Stimulated activated CD8-positive, alpha-beta memory T cell treated with anti-CD3 and anti-CD28 coated beads, Interleukin-4, amount 100 ng/mL, for 24 hours (primary cell): ENCODE measurements at regions not wholly inside any gene's neighbourhood (a gene's known extent, or its start where the extent isn't known, plus 50 kb on each side); places are given as distances from the start of the nearest gene placed in this dataset.
"Not testable (repeated sequence)": the region's sequence is repeated elsewhere in the genome, so short reads cannot be mapped to it uniquely, and the experiment has no call there.

Experiments used
- DNase-seq: peaks from one replicate; pipeline ENCODE4 v3.0.0-alpha.2; 2020; ENCODE audit warnings: low read depth

GRCh38 chr4:81375745-81376144 is 96.0 kb downstream of the RASGEF1B start:
- no peak for DNase-seq

- DNase-seq, result no peak
Observed at GRCh38 chr4:81369886-81370285, 101.8 kb downstream of the RASGEF1B start.

GRCh38 chr4:81366779-81367178 is 104.9 kb downstream of the RASGEF1B start:
- no peak for DNase-seq

GRCh38 chr4:81360737-81361136 is 111.0 kb downstream of the RASGEF1B start:
- no peak for DNase-seq

GRCh38 chr4:81359207-81359606 is 112.5 kb downstream of the RASGEF1B start:
- no peak for DNase-seq

- no peak for DNase-seq
Observed at GRCh38 chr4:81358154-81358553, 113.6 kb downstream of the RASGEF1B start.

GRCh38 chr4:81356621-81357020 is 115.1 kb downstream of the RASGEF1B start:
- no peak for DNase-seq

- no peak for DNase-seq
Observed at GRCh38 chr4:81355136-81355535, 116.6 kb downstream of the RASGEF1B start.

GRCh38 chr4:81353861-81354260 is 117.8 kb downstream of the RASGEF1B start:
- DNase-seq, result no peak

- DNase-seq, result no peak
Observed at GRCh38 chr4:81352446-81352835, 119.3 kb downstream of the RASGEF1B start.

- DNase-seq, result peak; percentile 48
Observed at GRCh38 chr4:81351654-81352445, 119.9 kb downstream of the RASGEF1B start.

- DNase-seq, result no peak
Observed at GRCh38 chr4:81350040-81350439, 121.7 kb downstream of the RASGEF1B start.

GRCh38 chr4:81348778-81349094 is 123.0 kb downstream of the RASGEF1B start:
- no peak for DNase-seq

GRCh38 chr4:81348086-81348777 is 123.5 kb downstream of the RASGEF1B start:
- DNase-seq, result no peak

GRCh38 chr4:81346719-81347118 is 125.0 kb downstream of the RASGEF1B start:
- DNase-seq, result no peak

- DNase-seq, result no peak
Observed at GRCh38 chr4:81343536-81343935, 128.2 kb downstream of the RASGEF1B start.

- no peak for DNase-seq
Observed at GRCh38 chr4:81343046-81343445, 128.0 kb upstream of the PRKG2 start.

- no peak for DNase-seq
Observed at GRCh38 chr4:81337211-81337610, 122.2 kb upstream of the PRKG2 start.

GRCh38 chr4:81335122-81335912 is 120.3 kb upstream of the PRKG2 start:
- DNase-seq, result no peak

- DNase-seq, result no peak
Observed at GRCh38 chr4:81330018-81330417, 115.0 kb upstream of the PRKG2 start.

- no peak for DNase-seq
Observed at GRCh38 chr4:81326581-81326980, 111.6 kb upstream of the PRKG2 start.

GRCh38 chr4:81324594-81324993 is 109.6 kb upstream of the PRKG2 start:
- DNase-seq, result not testable (repeated sequence)

- DNase-seq, result no peak
Observed at GRCh38 chr4:81319657-81320056, 104.6 kb upstream of the PRKG2 start.
